GM23338 (cell line): ENCODE measurements at regions not wholly inside any gene's neighbourhood (a gene's known extent, or its start where the extent isn't known, plus 50 kb on each side); places are given as distances from the start of the nearest gene placed in this dataset.

ENCODE experiments used
- ATAC-seq: fragments of 200-7000 bp; cut with Tn5 transposase; 3 replicates; pipeline ENCODE4 v1.9.1; 2020
- DNase-seq: peaks from one replicate; pipeline ENCODE4 v3.0.0-alpha.2; 2015; ENCODE audit warnings: low spot score
- H2AFZ ChIP-seq: fragments of 200-600 bp; sonication (generic); 2 replicates; pipeline ENCODE4 v1.8.0; 2016; ENCODE audit warnings: antibody characterized with exemption, mild to moderate bottlenecking, moderate library complexity
- H3F3A ChIP-seq: fragments of 200-600 bp; sonication (generic); replicated peaks from 2 replicates; pipeline ENCODE4 v1.8.0; 2017; ENCODE audit warnings: antibody characterized with exemption, mixed run types, low read depth
- H3K27ac ChIP-seq: fragments of 200-600 bp; sonication (generic); 2 replicates; pipeline ENCODE4 v1.6.1; 2016; ENCODE audit warnings: low read depth
- H3K27me3 ChIP-seq: fragments of 200-600 bp; sonication (generic); 2 replicates; pipeline ENCODE4 v1.8.0; 2016; ENCODE audit warnings: mild to moderate bottlenecking, mixed run types, moderate library complexity; ENCODE audit not compliant: insufficient read depth
- H3K36me3 ChIP-seq: fragments of 200-600 bp; sonication (generic); 2 replicates; pipeline ENCODE4 v1.8.0; 2016; ENCODE audit warnings: mild to moderate bottlenecking; ENCODE audit not compliant: insufficient read depth
- H3K4me1 ChIP-seq: fragments of 200-600 bp; sonication (generic); 2 replicates; pipeline ENCODE4 v1.8.0; 2016; ENCODE audit warnings: mild to moderate bottlenecking, moderate library complexity; ENCODE audit not compliant: insufficient read depth
- H3K4me2 ChIP-seq: fragments of 200-600 bp; sonication (generic); 2 replicates; pipeline ENCODE4 v1.7.1; 2017; ENCODE audit warnings: mixed run types
- H3K4me3 ChIP-seq: fragments of 200-600 bp; sonication (generic); 2 replicates; pipeline ENCODE4 v1.6.1; 2016; ENCODE audit warnings: mixed run types
- H3K79me2 ChIP-seq: fragments of 200-600 bp; sonication (generic); replicated peaks from 2 replicates; pipeline ENCODE4 v1.8.0; 2017; ENCODE audit warnings: mild to moderate bottlenecking; ENCODE audit not compliant: insufficient read depth
- H3K9me2 ChIP-seq: fragments of 200-600 bp; sonication (generic); 2 replicates; pipeline ENCODE4 v1.8.0; 2017; ENCODE audit not compliant: insufficient read depth
- H4K20me1 ChIP-seq: fragments of 200-600 bp; sonication (generic); replicated peaks from 2 replicates; pipeline ENCODE4 v1.8.0; 2017; ENCODE audit warnings: mild to moderate bottlenecking; ENCODE audit not compliant: insufficient read depth
- H3K27ac Mint-ChIP-seq: 2 replicates; pipeline ENCODE4 v1.8.0; 2020; ENCODE audit warnings: inconsistent platforms, mild to moderate bottlenecking, moderate library complexity, mixed read lengths
- H3K27me3 Mint-ChIP-seq: 3 replicates; pipeline ENCODE4 v1.8.0; 2022; ENCODE audit warnings: low read depth, mild to moderate bottlenecking, moderate library complexity, mixed read lengths, inconsistent platforms; ENCODE audit not compliant: insufficient read depth, poor library complexity
- H3K36me3 Mint-ChIP-seq: 3 replicates; pipeline ENCODE4 v1.8.0; 2021; ENCODE audit warnings: low read depth, mild to moderate bottlenecking, inconsistent platforms, moderate library complexity, mixed read lengths
- H3K4me1 Mint-ChIP-seq: 3 replicates; pipeline ENCODE4 v1.8.0; 2020; ENCODE audit warnings: mild to moderate bottlenecking, inconsistent platforms, mixed read lengths
- H3K4me3 Mint-ChIP-seq: 3 replicates; pipeline ENCODE4 v1.8.0; 2021; ENCODE audit warnings: moderate library complexity, mild to moderate bottlenecking, inconsistent platforms, mixed read lengths
- H3K9me3 Mint-ChIP-seq: 3 replicates; pipeline ENCODE4 v1.8.0; 2020; ENCODE audit warnings: moderate library complexity, mild to moderate bottlenecking, inconsistent platforms, mixed read lengths
- CREB1 ChIP-seq: fragments of 250-450 bp; sonication (Bioruptor Pico); IDR thresholded peaks from 2 replicates; pipeline ENCODE4 v1.5.0; 2020; ENCODE audit warnings: low read depth, mild to moderate bottlenecking, moderate library complexity
- EZH2 ChIP-seq: fragments of 200-600 bp; sonication (generic); IDR thresholded peaks from one replicate; pipeline ENCODE4 v1.8.0; 2017; ENCODE audit warnings: antibody characterized with exemption, mild to moderate bottlenecking, low read depth; ENCODE audit not compliant: unreplicated experiment
- EZH2phosphoT487 ChIP-seq: fragments of 200-600 bp; sonication (generic); IDR thresholded peaks from one replicate; pipeline ENCODE4 v1.8.1; 2018; ENCODE audit warnings: antibody characterized with exemption; ENCODE audit not compliant: unreplicated experiment
- NANOG ChIP-seq: IDR thresholded peaks from 2 replicates; pipeline ENCODE4 v1.6.1; 2016; ENCODE audit warnings: antibody characterized with exemption, borderline replicate concordance
- STAT1 ChIP-seq: IDR thresholded peaks from one replicate; pipeline ENCODE4 v1.6.1; 2016; ENCODE audit warnings: antibody characterized with exemption; ENCODE audit not compliant: unreplicated experiment
- ZNF114 ChIP-seq: fragments of 250-450 bp; sonication (Bioruptor Pico); IDR thresholded peaks from 2 replicates; pipeline ENCODE4 v1.5.0; 2020; ENCODE audit warnings: mild to moderate bottlenecking, moderate library complexity
- ZNF331 ChIP-seq: fragments of 250-450 bp; sonication (Bioruptor Pico); IDR thresholded peaks from 2 replicates; pipeline ENCODE4 v1.5.0; 2020; ENCODE audit warnings: low read depth, mild to moderate bottlenecking, moderate library complexity
- ZNF462 ChIP-seq: fragments of 250-450 bp; sonication (Bioruptor Pico); IDR thresholded peaks from 2 replicates; pipeline ENCODE4 v1.5.0; 2020; ENCODE audit warnings: mild to moderate bottlenecking, moderate library complexity

- no peak for TF ChIP-seq ZNF462 (CRISPR knock-in tag)
- no peak for TF ChIP-seq EZH2
Observed at GRCh38 chr18:8499810-8500675, 109.2 kb upstream of the RAB12 start (continued).

GRCh38 chr18:8501044-8501443 lies 108.2 kb upstream of the RAB12 start:
- H3K4me1 Mint-ChIP-seq, result 0 out of 3 replicates have a peak, but pooled peaks cover 2% of the 10 kb centered on the region
- TF ChIP-seq NANOG (no peak), ZNF331 (CRISPR knock-in tag) (no peak), EZH2phosphoT487 (no peak), ZNF462 (CRISPR knock-in tag) (no peak), CREB1 (CRISPR knock-in tag) (no peak), STAT1 (no peak), ZNF114 (CRISPR knock-in tag) (no peak)

More at GRCh38 chr18:8501044-8501443, 108.2 kb upstream of the RAB12 start:
- Mint-ChIP-seq H3K27ac (peak overlapping the region; percentile 70; the same call in 1 of the 2 replicates), H3K4me3 (no peak overlapping the region), H3K9me3 (peaks cover 10% of the 10 kb centered on the region), H3K36me3 (no peaks in the 10 kb centered on the region), H3K27me3 (peaks cover 3% of the 10 kb centered on the region)
- H3K4me1 ChIP-seq, result no peaks in the 10 kb centered on the region
- no peak overlapping the region for H3K4me2 ChIP-seq
- ATAC-seq (no peak), DNase-seq (no peak)
- no peak overlapping the region for H3K27ac ChIP-seq
- H3K27me3 ChIP-seq, result no peaks in the 10 kb centered on the region
- H3K4me3 ChIP-seq, result no peak overlapping the region
- H3K36me3 ChIP-seq, result no peaks in the 10 kb centered on the region
- H3K9me2 ChIP-seq, result no peaks in the 10 kb centered on the region
- peak overlapping the region; percentile 47; the same call in 1 of the 2 replicates for H2AFZ ChIP-seq
- H3F3A ChIP-seq, result no peaks in the 10 kb centered on the region
- H3K79me2 ChIP-seq, result no peaks in the 10 kb centered on the region
- no peaks in the 10 kb centered on the region for H4K20me1 ChIP-seq
